Skeletal muscle satellite cell (primary cell): ENCODE measurements at regions not wholly inside any gene's neighbourhood (a gene's known extent, or its start where the extent isn't known, plus 50 kb on each side); places are given as distances from the start of the nearest gene placed in this dataset.
"Not testable (repeated sequence)": the region's sequence is repeated elsewhere in the genome, so short reads cannot be mapped to it uniquely, and the experiment has no call there.

ENCODE experiments used
- H3K27me3 ChIP-seq: 2 replicates; pipeline ENCODE4 v1.7.0; 2013; ENCODE audit warnings: low read length; ENCODE audit not compliant: control insufficient read depth, insufficient read depth
- H3K36me3 ChIP-seq: 2 replicates; pipeline ENCODE4 v1.7.0; 2013; ENCODE audit warnings: mild to moderate bottlenecking, control low read depth, low read length; ENCODE audit not compliant: insufficient read depth
- H3K4me1 ChIP-seq: 2 replicates; pipeline ENCODE4 v1.7.0; 2013; ENCODE audit warnings: low read length; ENCODE audit not compliant: control insufficient read depth, insufficient read depth
- H3K4me2 ChIP-seq: 2 replicates; pipeline ENCODE4 v1.7.0; 2013; ENCODE audit warnings: mild to moderate bottlenecking, low read length
- H3K4me3 ChIP-seq: 2 replicates; pipeline ENCODE4 v1.7.0; 2013; ENCODE audit warnings: low read length
- H3K9ac ChIP-seq: 2 replicates; pipeline ENCODE4 v1.7.0; 2013; ENCODE audit warnings: mild to moderate bottlenecking, low read depth, low read length, moderate library complexity
- H3K9me3 ChIP-seq: replicated peaks from 2 replicates; pipeline ENCODE4 v1.7.0; 2013; ENCODE audit warnings: mild to moderate bottlenecking, control low read depth, low read length

DNA sequence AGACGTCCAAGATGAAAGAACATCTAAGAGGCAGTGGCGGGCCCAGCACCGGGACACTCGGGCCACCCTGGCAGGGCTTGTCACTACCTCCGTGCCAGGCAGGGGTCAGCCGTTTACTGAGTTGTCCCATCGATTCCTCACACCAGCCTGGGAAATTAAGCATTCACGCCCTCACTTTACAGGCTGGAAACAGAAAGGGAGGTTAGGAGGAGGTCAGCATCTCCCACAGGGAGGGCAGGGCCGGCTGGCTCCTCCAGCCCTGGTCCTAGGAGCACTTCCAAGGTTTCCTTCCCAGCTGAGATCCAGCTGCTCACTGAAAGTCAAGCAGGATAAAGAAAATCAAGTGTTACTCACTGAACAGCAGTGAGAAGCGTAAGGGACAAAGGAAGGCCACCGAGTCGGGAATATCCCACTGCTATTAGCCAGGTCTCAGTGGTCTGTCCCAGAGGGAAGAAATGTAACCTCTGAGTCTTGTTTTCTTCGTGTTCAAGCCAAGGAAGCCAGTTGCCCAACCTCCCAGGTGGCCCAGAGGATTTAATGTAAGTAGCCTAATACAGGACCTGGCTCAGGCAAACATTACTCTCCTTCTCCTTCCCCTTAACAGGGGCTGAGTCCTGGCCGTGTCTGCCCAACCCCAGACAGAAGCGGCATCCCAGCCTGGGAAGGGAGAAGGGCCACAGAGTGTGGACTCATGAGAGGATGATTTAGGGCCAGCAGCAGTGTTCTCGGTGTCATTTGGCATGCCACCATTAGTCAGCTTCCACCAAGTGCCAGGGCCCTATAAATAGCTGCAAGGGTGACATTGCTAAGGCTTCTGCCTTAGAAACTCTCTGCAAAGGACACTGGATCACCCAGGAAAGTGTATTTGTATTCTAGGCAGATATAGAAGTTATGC, 203.1 kb upstream of the GALNT2 start:
- Histone ChIP-seq H3K36me3 (no peaks in the 10 kb centered on the region), H3K27me3 (no peaks in the 10 kb centered on the region), H3K4me2 (peak overlapping the region; percentile 6), H3K4me3 (no peak overlapping the region), H3K9me3 (no peaks in the 10 kb centered on the region), H3K4me1 (peaks cover 25% of the 10 kb centered on the region), H3K9ac (no peak overlapping the region)

GRCh38 chr1:229864686-229865230, 202.3 kb upstream of the GALNT2 start:
- H3K9ac ChIP-seq: no peak overlapping the region

GRCh38 chr1:229865321-229865720, 201.7 kb upstream of the GALNT2 start:
- not testable (repeated sequence) for H3K4me3 ChIP-seq, H3K9ac ChIP-seq, H3K27me3 ChIP-seq, H3K36me3 ChIP-seq, H3K4me2 ChIP-seq, H3K9me3 ChIP-seq
- peaks cover 25% of the 10 kb centered on the region for H3K4me1 ChIP-seq

More at GRCh38 chr1:229864686-229865230, 202.3 kb upstream of the GALNT2 start:
- Histone ChIP-seq H3K4me2 (no peak overlapping the region), H3K36me3 (no peaks in the 10 kb centered on the region), H3K27me3 (no peaks in the 10 kb centered on the region), H3K4me1 (peaks cover 25% of the 10 kb centered on the region), H3K9me3 (no peaks in the 10 kb centered on the region), H3K4me3 (no peak overlapping the region)

GRCh38 chr1:229867726-229868125, 199.3 kb upstream of the GALNT2 start:
- Histone ChIP-seq H3K4me3 (no peak overlapping the region), H3K9ac (no peak overlapping the region)

DNA sequence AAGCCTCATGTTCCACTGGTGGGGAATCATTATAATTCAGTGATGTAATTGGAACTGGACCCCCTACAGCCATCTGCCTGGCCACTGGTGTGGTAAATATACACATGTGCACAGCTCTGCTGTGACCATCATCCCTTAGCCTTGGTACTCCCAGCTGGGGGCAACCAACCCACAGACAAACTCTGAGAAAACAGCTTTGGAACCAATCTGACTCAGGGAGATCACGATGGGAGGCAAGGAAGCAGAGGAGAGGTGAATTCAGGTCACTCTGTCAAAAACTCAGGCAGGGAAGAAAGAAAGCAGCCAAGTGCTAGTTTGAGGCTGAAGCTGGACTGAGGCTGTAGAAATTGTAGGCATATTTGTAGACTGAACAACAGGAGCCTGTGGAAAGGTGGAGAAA, 197.8 kb upstream of the GALNT2 start:
- Histone ChIP-seq H3K4me2 (no peak overlapping the region), H3K36me3 (no peaks in the 10 kb centered on the region), H3K27me3 (no peaks in the 10 kb centered on the region), H3K9me3 (no peaks in the 10 kb centered on the region), H3K9ac (no peak overlapping the region), H3K4me3 (no peak overlapping the region), H3K4me1 (peaks cover 5% of the 10 kb centered on the region)

More at GRCh38 chr1:229867726-229868125, 199.3 kb upstream of the GALNT2 start:
- Histone ChIP-seq H3K27me3 (no peaks in the 10 kb centered on the region), H3K4me1 (peaks cover 13% of the 10 kb centered on the region), H3K36me3 (no peaks in the 10 kb centered on the region), H3K4me2 (no peak overlapping the region), H3K9me3 (no peaks in the 10 kb centered on the region)

DNA sequence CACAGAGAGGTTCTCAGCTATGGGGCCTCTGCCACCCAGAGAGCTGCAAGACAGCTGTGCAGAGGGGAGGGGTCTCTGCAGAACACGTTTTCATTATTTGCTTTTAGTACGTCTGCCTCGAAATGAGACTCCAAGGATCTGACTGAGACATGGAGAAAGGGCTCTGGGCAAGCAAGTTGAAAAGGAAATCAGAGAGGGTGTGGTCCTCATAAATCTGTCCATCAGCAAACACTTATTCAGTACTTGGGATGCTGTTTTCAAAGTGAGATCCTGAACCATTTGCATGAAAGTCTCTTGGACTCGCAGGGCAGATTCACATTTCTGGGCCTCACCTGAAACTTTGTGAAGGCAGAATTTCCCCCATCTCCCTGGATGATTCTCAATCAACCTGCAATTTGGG, 197.4 kb upstream of the GALNT2 start:
- Histone ChIP-seq H3K4me2 (no peak overlapping the region), H3K9me3 (no peaks in the 10 kb centered on the region), H3K36me3 (no peaks in the 10 kb centered on the region), H3K9ac (no peak overlapping the region), H3K4me3 (no peak overlapping the region), H3K27me3 (no peaks in the 10 kb centered on the region), H3K4me1 (peaks cover under 1% of the 10 kb centered on the region)

DNA sequence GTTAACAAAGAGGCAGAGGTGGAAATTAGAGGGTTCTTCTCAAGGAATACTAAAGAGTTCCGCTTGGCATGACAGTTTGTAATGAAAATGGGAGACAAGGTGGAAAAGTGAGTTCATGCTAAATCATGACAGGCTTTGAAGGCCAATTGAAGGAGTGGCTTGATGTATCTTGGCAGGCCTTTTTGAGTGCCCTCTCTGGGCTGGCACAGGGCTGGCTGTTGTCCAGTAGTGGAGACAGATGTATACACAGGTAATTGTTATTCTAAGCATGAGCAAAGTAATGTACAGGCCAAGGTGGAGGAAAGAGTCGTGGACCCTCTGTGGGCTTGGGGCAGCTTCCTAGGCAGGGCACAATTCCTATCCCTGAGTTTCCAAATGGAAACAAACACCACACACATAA, 196.7 kb upstream of the GALNT2 start:
- H3K4me2 ChIP-seq: no peak overlapping the region
- H3K4me3 ChIP-seq: no peak overlapping the region
- H3K4me1 ChIP-seq: no peaks in the 10 kb centered on the region
- no peaks in the 10 kb centered on the region for H3K36me3 ChIP-seq
- H3K9me3 ChIP-seq: no peaks in the 10 kb centered on the region
- H3K9ac ChIP-seq: no peak overlapping the region
- H3K27me3 ChIP-seq: no peaks in the 10 kb centered on the region

DNA sequence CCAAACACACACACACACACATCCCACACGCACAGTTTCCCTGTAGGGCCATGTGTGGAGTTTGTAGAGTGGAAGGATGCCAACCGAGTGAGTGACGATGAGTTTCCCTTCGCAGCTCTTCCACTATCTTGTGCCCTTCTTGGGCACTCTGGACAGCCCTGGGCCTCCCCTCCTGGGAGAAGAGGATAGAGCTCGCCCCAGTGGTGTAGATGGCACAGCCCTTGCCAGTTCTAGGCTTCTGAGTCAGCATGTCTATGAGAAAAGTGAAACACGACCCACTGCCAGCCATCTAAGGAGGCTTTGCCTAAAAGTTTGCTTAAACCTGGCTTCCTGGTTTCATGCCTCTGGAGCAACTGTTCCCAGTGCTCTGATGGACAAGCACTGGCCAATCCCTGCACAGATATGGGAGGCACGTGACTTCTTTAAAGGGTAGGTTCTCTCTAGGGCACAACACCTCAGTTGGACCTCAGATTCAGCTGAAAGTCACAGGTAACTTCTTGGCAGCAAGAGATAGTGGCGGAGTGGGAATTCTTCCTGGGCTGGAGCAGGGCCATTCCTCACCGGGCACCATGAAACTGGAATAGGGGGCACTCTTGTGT, 195.9 kb upstream of the GALNT2 start:
- no peaks in the 10 kb centered on the region for H3K9me3 ChIP-seq
- no peaks in the 10 kb centered on the region for H3K36me3 ChIP-seq
- no peaks in the 10 kb centered on the region for H3K27me3 ChIP-seq
- H3K4me1 ChIP-seq: no peaks in the 10 kb centered on the region
- no peak overlapping the region for H3K9ac ChIP-seq
- H3K4me3 ChIP-seq: no peak overlapping the region
- H3K4me2 ChIP-seq: no peak overlapping the region

GRCh38 chr1:229874136-229874535, 192.9 kb upstream of the GALNT2 start:
- Histone ChIP-seq H3K4me2 (no peak overlapping the region), H3K36me3 (no peaks in the 10 kb centered on the region), H3K9me3 (no peaks in the 10 kb centered on the region), H3K27me3 (peaks cover 4% of the 10 kb centered on the region), H3K4me3 (no peak overlapping the region), H3K4me1 (no peaks in the 10 kb centered on the region), H3K9ac (no peak overlapping the region)

GRCh38 chr1:229874609-229875008, 192.4 kb upstream of the GALNT2 start:
- H3K4me1 ChIP-seq: no peaks in the 10 kb centered on the region
- H3K4me2 ChIP-seq: no peak overlapping the region
- no peak overlapping the region for H3K4me3 ChIP-seq
- H3K9me3 ChIP-seq: no peaks in the 10 kb centered on the region
- H3K9ac ChIP-seq: no peak overlapping the region
- peaks cover 4% of the 10 kb centered on the region for H3K27me3 ChIP-seq
- no peaks in the 10 kb centered on the region for H3K36me3 ChIP-seq

- Histone ChIP-seq H3K4me3 (no peak overlapping the region), H3K36me3 (no peaks in the 10 kb centered on the region), H3K9me3 (no peaks in the 10 kb centered on the region)
Measured at GRCh38 chr1:229875086-229875485, 192.0 kb upstream of the GALNT2 start.

More at GRCh38 chr1:229875086-229875485, 192.0 kb upstream of the GALNT2 start:
- Histone ChIP-seq H3K4me1 (no peaks in the 10 kb centered on the region), H3K27me3 (peaks cover 4% of the 10 kb centered on the region), H3K9ac (no peak overlapping the region), H3K4me2 (no peak overlapping the region)
